RKO (cell line): ENCODE measurements at regions not wholly inside any gene's neighbourhood (a gene's known extent, or its start where the extent isn't known, plus 50 kb on each side); places are given as distances from the start of the nearest gene placed in this dataset.
"Not testable (repeated sequence)": the region's sequence is repeated elsewhere in the genome, so short reads cannot be mapped to it uniquely, and the experiment has no call there.

ENCODE experiments used
- DNase-seq: peaks from one replicate; pipeline ENCODE4 v3.0.0-alpha.2; 2016; ENCODE audit warnings: low spot score

DNA sequence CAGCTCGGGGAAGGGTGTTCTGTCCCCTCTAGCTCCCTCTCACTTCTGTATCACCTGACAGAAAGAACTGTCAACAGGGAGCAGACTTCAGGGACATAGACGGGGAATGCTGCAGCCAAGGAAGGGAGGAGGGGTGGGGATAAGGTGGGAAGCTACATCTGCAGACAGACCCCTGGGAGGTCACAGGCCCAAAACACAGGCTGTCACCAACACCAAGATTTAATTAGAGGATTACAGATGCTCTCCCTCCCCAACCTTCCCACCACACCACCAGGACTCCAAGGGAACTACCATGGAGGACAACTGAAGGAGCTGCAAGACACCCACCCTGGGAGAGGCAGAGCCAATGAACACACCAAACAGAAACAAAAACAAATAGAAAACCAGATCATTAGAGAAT lies 425.2 kb upstream of the VSTM2A start:
- DNase-seq = no peak

DNA sequence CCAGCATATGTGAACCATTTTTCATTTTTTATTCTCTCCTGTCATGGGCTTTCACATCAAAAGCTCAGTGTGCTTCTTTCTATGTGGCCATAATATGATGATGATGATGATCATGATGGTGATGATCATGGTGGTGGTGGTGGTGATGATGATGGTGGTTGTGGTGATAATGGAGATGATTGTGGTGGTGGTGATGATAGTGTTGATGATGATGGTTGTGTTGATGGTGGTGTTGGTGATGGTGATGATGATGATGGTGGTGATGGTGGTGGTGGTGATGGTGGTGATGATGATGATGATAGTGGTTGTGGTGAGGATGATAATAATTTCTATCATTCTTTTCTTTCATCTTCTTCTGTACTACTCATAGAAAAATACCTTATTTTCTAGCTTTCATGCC lies 413.1 kb upstream of the VSTM2A start:
- DNase-seq = no peak

DNA sequence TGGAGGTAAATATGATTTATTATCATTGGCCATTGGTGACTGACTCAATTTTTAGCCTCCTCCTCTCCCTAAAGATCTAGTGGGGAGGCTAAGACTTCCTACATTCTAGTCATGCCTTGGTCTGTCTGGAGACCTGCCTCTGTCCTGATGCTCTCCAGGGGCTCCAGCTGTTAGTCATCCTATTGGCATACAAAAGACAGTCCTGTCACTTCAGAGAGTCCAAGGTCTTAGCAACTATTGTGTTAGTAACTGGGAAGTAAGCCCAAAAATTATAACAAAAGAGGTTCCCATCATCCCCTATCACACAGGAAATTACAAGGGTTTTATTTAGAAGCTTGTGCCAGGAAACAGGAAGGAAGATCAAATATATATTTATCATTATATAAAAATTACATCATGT lies 400.6 kb upstream of the VSTM2A start:
- DNase-seq = no peak

DNA sequence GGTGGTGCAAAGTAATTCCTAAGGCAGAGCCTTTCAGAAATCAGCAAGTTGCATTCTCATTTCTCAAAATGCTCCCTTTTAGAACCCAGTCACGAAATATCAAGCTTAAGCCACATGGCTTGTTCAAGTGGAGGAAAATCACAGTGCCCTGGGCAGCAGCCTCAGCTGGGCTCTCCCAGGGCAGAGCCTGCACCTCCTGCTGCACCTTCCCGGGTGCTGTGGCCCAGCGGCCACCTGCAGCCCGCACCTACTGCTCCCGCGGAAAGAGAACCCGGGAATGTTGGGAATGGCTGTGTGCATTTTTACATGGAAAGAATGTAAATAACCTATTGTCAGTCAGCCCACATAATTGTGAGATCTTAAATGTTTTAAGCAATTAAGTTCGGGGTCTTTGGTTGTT lies 396.5 kb upstream of the VSTM2A start:
- DNase-seq = no peak

DNA sequence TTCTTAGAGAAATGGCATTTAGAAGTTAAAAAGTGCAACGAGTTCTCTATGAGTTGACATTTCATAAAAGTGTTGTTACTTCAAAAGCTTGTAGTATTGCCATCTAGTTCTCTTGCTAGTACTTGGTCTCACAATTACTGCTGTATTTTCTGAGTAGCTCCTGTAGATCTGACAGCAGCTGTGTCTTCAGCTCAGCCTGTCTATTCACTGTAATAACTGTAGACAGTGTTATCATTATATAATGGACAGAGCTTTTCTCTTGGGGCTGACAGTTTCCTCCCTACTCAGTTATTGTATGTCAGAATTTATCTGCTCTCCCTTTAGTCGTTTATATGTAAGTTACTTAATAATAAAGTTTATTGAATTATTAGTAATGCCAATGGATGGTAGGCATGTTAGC lies 388.7 kb upstream of the VSTM2A start:
- DNase-seq = no peak

DNA sequence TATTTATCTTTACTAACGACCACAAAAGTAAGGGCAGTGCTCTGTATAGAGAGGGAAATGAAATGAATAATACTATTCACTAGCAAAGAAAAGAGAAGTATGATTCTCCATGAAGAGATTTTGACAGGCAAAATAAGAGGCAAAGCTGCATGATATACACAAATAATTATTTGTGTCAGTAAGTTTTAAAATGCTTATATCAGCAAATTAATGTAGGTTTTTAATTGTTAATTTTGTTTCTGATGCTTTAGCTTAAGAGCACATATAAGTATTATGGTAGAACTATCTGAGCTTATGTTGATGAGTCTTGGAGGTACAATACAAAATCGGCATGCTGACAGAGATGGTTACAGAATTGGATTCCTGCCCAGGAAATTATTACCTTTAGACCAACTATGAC lies 383.1 kb upstream of the VSTM2A start:
- no peak for DNase-seq

DNA sequence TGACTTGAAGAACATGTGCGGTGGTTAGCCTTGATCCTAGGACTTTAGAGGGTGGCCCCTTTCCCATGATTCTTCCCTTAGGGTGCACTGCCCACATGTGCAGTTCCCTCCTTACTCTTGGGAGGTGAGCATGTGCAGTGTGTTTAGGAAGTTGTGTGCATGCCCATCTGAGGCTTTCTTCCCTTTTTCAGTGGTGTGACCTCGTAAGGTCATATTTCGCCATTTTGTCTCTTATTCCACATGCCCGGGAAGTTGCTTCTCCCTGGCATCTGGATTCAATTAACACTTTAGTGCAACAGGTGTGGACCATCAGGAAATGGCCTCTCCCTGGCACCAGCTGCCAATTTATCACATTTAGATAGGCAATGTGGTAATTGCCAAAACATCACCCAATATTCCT lies 380.6 kb upstream of the VSTM2A start:
- no peak for DNase-seq

DNA sequence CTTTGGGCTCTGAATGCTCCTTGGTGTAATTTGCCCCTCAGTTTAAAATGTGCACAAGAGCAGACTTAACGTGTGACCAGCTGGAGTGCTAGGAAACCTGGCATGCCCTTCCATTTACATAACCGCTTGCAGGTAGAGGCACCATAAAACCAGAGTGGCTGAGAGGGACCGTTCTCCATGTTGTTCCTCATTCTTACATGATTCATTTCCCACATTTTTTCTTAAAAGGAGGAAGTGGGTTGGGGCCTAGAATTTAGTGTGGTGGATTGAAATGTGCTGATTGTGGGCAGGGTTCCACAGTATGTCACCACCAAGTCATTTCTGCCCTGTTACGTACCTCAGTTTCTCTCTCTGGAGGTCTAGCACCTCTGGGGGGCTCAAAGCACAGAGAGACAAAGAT lies 375.8 kb upstream of the VSTM2A start:
- no peak for DNase-seq

DNA sequence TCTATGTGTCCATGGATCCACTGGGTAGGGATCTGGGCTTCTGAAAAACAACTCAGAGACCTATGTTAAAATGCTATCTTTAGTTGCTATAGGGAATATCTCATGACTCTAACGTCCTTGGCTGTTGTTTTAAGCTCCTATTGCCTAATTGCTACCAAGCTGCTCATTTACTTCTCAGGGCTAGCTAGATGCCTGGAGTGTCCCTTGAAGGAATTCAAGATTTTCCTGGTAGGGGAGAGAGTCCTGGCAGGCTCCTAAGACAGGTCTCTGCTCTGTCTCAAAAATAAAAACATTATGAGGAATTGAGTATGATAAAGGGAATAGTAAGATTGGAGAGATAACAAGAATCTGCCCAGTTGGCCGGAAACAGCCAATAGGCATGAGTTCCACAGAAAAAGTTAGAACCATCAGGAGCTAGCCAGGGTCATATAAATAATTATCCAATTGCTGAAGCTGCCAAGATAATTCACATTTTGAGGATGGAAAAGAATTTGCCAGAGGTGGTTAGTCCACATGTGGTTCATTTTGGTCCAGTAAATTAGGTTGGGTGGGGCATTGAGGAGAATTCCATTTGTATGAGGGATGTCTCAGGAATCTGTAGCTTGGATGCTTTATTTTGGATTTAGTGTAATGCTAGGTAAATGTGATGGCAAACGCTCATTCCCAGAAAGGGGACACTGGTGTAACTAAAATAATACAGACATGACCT lies 362.7 kb upstream of the VSTM2A start:
- no peak for DNase-seq

DNA sequence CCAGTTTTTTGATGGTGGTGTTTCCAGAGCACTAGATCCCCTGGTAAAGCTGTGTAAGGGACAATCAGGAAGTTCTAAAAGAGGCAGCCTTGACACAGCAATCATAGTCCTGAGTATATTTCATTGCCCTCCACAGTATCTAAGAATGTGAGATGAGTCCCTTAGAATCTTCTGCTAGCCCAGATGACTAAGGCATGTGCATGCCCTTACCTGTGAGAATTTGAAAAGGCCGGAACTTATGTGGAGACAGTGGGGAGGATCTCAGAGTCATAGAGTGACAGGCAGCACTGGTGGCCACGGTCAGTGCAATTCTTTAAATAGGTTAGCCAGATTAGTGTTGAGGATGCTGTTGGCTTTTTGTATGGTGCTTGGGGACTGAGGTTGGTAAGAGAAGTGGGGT lies 361.4 kb upstream of the VSTM2A start:
- DNase-seq = no peak

DNA sequence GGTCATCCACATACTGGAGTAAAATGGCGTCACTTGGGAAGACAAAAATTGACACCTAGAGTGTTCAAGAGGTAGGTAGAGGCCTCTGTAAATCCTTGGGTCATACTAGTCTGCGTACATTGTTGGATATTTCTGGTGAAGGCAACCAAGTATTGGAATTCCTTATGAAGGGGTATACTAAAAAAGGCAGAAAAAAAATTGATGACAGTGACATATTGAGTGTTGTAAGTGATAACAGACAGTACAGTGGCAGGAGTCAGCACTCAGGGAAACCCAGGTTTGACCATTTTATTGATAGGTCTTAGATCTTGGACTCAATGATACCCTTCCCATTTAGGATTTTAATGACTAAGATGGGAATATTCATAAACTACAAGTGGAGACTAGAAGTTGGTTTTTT lies 359.1 kb upstream of the VSTM2A start:
- DNase-seq = no peak

DNA sequence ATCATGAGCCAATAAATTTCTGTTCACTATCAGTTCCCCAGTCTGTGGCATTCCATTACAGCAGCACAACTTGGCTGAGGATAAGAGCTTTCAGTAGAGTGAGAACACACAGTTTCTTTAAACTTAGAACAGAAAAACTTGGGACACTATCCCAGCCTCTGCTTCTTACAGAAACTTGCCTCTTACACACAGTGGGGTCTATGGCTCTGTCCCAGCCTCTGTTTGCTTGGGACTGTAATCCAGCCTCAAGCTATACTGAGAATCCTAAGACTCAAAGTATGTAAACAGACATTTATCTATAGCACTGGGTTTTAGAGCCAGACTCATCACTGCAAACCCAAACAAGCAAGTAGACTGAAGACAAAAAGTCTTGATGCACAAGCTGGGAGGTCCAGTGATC lies 355.8 kb upstream of the VSTM2A start:
- no peak for DNase-seq

DNA sequence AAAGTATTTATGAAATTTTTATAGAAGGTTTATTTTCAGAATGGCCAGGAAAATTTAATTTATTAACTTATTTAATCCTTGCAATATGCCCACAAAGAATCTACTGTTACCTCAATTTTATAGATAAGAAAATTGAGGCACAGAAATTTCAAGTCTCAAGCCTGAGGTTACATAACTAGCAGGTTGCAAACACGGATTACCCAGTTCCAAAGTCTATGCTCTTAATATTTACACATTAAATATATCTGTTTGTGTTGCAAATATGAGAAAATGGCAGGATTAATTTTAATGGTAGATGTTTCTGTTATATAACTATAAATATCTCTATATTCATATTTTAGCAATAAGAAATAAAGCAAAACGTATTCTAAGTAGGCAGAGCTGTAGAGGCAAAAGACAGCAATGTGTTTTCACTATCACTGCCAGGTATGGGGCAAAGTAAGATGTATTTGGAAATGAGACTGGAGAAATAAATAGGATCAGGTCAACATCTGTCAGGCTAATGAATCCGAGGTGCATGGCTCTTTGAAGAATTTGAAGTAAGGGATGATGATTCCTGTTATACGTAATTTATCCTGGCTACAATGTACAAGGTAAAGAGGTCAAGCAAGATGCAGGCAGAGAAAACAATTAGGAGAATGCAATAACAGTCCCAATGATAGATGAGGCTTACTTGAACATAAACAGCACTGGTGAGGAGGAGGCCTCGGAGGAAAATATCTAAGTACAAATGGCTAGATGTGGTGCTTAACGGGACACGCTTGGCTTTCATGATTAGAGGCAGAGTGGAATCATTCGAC lies 354.1 kb upstream of the VSTM2A start:
- no peak for DNase-seq

DNA sequence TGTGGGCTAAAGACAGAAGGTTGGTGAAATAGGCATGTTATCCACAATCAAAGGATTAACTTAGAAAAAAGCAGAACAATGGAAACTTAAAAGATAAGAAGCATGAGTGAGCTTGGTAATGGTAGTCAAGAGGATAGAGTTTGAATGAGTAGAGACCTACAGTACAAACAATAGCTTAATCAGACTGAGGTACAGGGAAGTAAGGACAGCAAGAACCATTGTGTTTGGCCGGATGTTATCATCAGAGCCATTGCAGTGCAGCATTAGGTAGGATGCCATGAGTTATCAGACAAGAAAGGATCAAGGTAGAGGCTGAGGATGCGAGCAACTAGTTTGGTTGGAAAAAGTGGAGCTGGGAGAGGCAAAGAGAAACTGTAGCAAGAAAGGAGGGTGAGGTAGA lies 353.3 kb upstream of the VSTM2A start:
- no peak for DNase-seq

DNA sequence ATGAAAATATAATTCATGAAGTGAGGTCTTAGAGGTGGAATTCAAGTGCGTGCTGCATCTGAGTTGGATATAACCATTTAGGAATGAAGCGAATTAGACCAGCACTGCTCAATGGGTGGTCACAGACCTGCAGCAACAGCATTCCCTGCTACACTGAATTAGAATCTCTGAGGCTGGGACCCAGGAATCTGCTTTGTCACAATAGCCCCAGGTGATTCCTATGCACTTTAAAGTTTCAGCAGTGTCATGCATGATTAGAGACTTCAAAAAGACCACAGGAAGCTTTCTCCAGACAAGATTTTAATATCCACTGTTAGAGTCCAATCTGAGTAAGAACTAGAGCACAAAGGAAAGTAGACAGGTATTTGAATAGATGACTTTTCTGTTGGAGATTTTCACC lies 352.8 kb upstream of the VSTM2A start:
- DNase-seq = no peak

DNA sequence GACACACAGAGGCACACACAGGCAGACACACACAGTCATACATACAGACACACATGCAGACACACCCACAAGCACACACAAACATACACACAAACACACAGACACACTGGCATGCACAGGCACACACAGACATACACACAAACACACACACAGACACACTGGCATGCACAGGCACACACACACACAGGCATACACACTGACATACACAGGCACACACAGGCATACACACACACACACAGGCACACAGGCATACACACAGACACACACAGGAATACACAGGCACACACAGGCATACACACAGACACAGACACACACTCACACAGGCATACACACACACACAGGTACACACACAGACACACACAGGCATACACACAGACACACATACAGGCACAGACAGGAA lies 340.7 kb upstream of the VSTM2A start:
- no peak for DNase-seq

DNA sequence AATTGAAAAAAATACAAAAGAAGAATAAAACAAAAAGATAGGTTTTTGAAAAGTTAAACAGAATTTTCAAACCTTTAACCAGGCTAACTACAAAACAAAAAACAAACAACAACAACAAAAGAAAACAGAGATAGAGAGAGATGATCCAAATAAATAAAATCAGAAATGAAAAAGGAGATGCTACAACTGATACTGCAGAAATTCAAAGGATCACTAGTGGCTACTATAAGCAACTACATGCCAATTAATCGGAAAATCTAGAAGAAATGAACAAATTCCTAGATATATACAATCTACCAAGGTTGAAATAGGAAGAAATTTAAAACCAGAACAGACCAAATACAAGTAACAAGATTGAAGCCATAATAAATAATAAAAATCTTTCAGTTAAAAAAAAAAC lies 326.8 kb upstream of the VSTM2A start:
- DNase-seq = no peak

DNA sequence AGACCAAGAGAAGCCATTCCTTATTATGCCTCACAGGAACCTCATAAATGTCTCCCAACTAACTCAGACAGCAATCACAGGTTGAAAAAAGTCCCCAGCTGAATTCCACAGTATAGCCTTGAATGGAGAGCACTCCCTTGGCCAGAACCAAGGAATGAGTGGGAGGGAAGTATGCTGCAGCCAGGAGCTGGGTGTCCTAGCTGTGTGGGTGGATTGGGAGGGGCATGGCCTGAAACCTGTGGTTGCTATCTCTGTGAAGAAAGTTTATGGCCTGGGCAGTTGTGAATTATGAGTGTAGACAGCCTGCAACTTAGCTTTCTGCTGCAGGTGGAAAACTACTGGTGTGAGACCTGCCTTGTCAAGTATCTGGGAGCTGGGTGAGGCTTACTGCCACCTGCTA lies 316.1 kb upstream of the VSTM2A start:
- DNase-seq = not testable (repeated sequence)

DNA sequence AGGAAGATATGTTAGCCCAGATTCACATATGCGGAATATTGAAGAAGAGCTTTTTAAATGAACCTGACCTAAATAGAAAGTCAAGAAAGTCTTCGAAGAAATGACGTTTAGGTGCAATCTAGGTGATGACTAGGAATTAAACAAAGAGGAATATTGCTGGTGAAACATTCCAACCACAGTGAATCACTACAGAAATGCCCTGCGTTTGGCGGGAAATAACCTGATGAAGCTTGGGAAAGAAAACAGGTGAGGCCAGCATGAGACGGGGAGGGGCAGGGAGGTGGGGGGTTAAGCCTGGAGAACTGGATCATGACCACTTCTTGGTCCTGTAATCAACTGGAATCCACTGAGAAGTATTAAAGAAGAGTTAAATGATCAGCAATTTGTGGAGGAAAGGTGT lies 299.4 kb upstream of the VSTM2A start:
- no peak for DNase-seq

DNA sequence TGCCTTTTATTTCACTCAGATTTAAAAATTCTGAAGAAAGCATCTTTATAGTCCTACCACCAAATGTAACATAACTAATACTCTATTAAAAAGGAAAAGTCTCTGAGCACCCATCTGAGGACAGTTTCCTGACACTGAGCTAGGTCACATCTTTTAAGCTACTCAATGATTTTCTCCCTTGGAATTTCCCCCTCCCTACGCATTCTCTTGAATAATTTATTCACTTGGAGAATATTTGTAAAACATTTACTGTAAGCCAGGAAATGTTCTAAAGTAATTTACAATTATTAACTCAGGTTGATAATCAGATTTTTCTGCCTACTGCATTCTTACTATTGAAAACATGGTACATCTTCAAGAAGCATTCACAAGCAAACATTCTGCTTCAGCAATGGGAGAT lies 297.2 kb upstream of the VSTM2A start:
- DNase-seq = no peak

DNA sequence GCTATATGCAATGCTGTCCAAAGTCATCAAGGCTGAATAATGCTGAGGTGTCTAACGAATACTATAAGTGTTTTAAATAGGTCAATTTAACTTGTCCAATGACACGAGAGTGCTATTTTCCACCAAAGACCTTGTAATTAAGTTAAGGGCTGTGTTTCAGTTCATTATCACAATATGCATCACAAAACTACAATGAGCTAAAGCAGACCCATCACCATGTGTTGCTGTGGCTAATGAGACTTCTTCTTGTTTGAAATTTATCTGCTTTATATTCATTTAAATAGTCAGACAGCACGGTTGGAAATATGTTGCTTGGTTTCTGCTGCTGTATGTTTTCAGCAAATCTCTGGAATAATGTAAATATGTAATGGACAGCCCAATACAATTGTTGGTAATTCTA lies 292.5 kb upstream of the VSTM2A start:
- DNase-seq = no peak

DNA sequence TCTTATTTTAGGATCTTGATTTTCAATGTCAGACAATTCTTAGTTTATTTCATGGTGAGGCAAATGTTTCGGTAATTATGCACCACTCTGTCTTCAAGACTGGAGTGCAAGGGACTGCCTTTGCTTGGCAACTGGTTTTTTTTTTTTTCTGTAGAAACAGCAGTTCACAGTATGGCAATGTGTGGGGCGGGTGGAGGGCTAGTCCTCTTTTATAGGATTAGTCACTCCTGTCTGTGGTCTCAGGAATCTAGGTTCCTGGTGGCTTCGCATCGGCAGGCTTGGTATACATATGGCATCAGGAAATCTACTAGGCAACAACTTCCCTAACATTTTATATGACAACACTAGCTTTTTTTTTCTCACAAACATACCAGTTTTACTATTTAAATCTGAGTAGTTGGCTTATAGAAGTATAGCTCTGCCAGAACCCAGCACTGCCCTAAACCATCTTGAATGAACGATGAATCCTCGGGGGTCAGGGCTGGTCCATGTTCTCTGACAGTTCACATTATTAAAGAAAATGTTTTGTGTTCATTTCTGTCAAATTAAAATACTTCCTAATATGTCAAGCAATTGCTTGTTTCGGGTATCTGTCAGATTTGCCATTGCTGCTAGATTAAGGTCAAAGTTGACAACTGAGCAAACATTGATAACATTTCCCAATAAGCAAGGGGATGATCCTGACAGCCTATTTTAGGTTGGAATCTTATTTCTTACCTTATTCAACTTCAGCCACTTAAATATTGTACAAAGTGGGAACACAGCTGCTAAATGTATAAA lies 289.7 kb upstream of the VSTM2A start:
- no peak for DNase-seq

DNA sequence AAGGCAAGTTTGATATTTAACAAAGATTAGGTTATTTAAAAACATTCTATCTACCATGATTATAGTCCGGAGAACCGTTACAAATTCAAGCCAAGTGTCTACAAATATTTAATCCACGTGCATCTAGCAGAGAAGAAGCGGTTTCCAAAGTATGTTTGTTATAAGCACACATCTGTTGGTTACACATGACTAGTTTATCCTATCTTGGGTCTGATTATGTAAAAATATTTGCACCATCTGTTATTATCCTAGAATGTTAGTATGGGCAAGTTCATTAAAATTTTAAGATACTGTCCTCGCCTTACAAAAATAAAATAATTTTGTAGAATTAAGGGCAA lies 289.2 kb upstream of the VSTM2A start:
- DNase-seq = no peak
